ENCODE measurements at regions not wholly inside any gene's neighbourhood (a gene's known extent, or its start where the extent isn't known, plus 50 kb on each side); places are given as distances from the start of the nearest gene placed in this dataset.

DNA sequence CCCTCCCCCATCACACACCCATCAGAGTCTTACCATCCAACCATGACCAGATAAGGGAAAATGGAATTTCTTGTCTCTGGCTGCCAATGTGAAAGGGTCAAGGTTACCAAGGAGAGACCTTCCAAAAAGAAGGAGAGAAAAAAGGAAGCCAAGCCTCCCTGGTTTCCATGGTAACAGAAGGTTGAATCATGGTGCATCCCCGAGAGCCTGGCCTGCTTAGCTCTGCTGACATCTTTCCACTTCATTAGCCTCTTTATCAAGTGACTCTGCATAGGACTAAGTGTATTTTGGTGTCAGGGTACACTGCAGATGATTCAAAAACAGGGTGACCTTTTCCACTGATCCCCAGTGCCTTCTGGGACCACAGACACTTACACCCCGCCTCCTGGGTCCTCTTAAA is 225.7 kb upstream of the PPP2R3A start:
- no peak for DNase-seq
- Histone ChIP-seq H3K27ac (no peak overlapping the region), H3K36me3 (no peaks in the 10 kb centered on the region), H3K9me3 (no peaks in the 10 kb centered on the region), H3K27me3 (peaks cover 0 to 4% (median 0%) of the 10 kb centered on the region in 4 donors), H3K4me1 (no peaks in the 10 kb centered on the region), H3K4me3 (no peak overlapping the region)
- ATAC-seq, result no peak
- WGBS, 2 donors, result 34 to 35% methylated on average over 2 of the region's 2 CpGs
- FAIRE-seq, result no peak
- intact Hi-C loops (cut with DNase I), result no loop called here
- no peak for TF ChIP-seq CTCF (IDR thresholded peaks at IDR 0.05)

GRCh38 chr3:135740211-135740610 is 225.3 kb upstream of the PPP2R3A start:
- WGBS, 2 donors, result 42 to 49% methylated on average over 9 of the region's 9 CpGs
- intact Hi-C loops (cut with DNase I), result no loop called here
- no peaks in the 10 kb centered on the region for H3K36me3 ChIP-seq
- FAIRE-seq (no peak), ATAC-seq (no peak), DNase-seq (no peak)
- no peak overlapping the region for H3K4me3 ChIP-seq
- no peaks in the 10 kb centered on the region for H3K9me3 ChIP-seq
- H3K4me1 ChIP-seq, result no peaks in the 10 kb centered on the region
- TF ChIP-seq CTCF (IDR thresholded peaks at IDR 0.05), result no peak
- no peak overlapping the region for H3K27ac ChIP-seq
- H3K27me3 ChIP-seq, result peaks cover 0 to 4% (median 0%) of the 10 kb centered on the region in 4 donors

GRCh38 chr3:135740751-135741150 is 224.8 kb upstream of the PPP2R3A start:
- Histone ChIP-seq H3K27ac (no peak overlapping the region), H3K9me3 (no peaks in the 10 kb centered on the region), H3K4me3 (no peak overlapping the region), H3K27me3 (peaks cover 0 to 4% (median 0%) of the 10 kb centered on the region in 4 donors), H3K4me1 (no peaks in the 10 kb centered on the region), H3K36me3 (no peaks in the 10 kb centered on the region)
- DNase-seq (no peak), FAIRE-seq (no peak), ATAC-seq (no peak)
- intact Hi-C loops (cut with DNase I), result no loop called here
- TF ChIP-seq CTCF (IDR thresholded peaks at IDR 0.05), result no peak

DNA sequence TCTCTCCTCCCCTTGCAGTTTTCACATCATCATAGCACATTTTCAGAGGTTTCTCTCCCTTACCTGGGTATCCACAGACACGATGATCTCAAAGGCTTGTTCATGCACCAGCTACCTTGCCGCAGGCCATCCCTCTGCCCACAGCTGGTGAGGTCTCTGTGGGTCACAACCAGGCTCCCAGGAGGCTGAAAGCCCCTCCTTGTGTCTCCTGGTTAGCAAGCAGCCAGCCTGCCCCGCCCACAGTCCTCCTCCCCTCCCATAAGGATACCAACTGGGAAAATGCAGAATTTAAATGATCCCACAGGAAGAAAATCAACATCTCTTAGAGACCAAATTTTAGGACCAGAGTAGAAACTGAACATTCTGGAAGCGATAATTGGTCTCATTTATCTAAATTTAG is 213.5 kb upstream of the PPP2R3A start:
- FAIRE-seq, result no peak
- no peak overlapping the region for H3K4me3 ChIP-seq
- no peaks in the 10 kb centered on the region for H3K4me1 ChIP-seq
- H3K27me3 ChIP-seq, result no peaks in the 10 kb centered on the region
- 55 to 73% methylated on average over 4 of the region's 4 CpGs for WGBS, 2 donors
- TF ChIP-seq CTCF (IDR thresholded peaks at IDR 0.05), result no peak
- DNase-seq, result no peak
- H3K9me3 ChIP-seq, result no peaks in the 10 kb centered on the region
- no peaks in the 10 kb centered on the region for H3K36me3 ChIP-seq
- intact Hi-C loops (cut with DNase I), result no loop called here
- ATAC-seq, result no peak
- H3K27ac ChIP-seq, result no peak overlapping the region

GRCh38 chr3:135752851-135753250 is 212.7 kb upstream of the PPP2R3A start:
- no peaks in the 10 kb centered on the region for H3K27me3 ChIP-seq
- no peak for ATAC-seq
- TF ChIP-seq CTCF (IDR thresholded peaks at IDR 0.05), result no peak
- H3K9me3 ChIP-seq, result no peaks in the 10 kb centered on the region
- WGBS, 2 donors, result 54 to 61% methylated on average over 2 of the region's 2 CpGs
- no peak for DNase-seq
- no peak overlapping the region for H3K27ac ChIP-seq
- intact Hi-C loops (cut with DNase I), result no loop called here
- H3K36me3 ChIP-seq, result no peaks in the 10 kb centered on the region
- H3K4me3 ChIP-seq, result no peak overlapping the region
- no peaks in the 10 kb centered on the region for H3K4me1 ChIP-seq
- FAIRE-seq, result no peak
